ENCODE measurements at regions not wholly inside any gene's neighbourhood (a gene's known extent, or its start where the extent isn't known, plus 50 kb on each side); places are given as distances from the start of the nearest gene placed in this dataset.

DNA sequence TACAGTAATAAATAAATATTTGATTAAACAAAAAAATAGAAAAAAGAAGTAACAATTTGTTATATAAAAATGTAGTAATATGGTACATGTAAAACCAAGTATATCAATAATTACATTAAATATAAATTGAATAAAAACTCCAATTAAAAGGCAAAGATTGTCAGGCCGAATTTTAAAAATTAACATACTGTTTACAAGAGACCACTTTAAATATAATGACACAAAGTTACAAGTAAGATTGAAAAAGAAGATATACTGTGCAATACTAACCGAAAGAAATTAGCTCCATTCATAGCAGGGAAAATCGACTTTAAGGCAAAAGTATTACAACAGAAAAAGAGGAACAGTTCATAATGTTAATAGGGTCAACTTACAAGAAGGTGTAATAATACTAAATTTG lies 571.5 kb upstream of the ARID1B start (continued):
- TF ChIP-seq YY1 (IDR thresholded peaks at IDR 0.05; ENCODE audit: extremely low read depth, insufficient replicate concordance, low read depth, low read length) (no peak), ZFX (IDR thresholded peaks at IDR 0.05) (no peak), JUND (IDR thresholded peaks at IDR 0.05) (no peak), ZNF274 (IDR thresholded peaks at IDR 0.05; ENCODE audit: low read depth, low read length) (no peak), RAD21 (IDR thresholded peaks at IDR 0.05; ENCODE audit: low read depth) (no peak), CBX3 (IDR thresholded peaks at IDR 0.05; ENCODE audit: low read depth) (no peak)

GRCh38 chr6:156199182-156199581 lies 578.0 kb upstream of the ARID1B start:
- CTCF ChIA-PET: no interaction called here
- intact Hi-C loops (cut with micrococcal nuclease): no loop called here

More at GRCh38 chr6:156199182-156199581, 578.0 kb upstream of the ARID1B start:
- Histone ChIP-seq H3K27ac (ENCODE audit: low read depth, low read length) (no peak overlapping the region), H3K79me2 (ENCODE audit: insufficient read depth, low read length) (no peaks in the 10 kb centered on the region), H3K9me3 (ENCODE audit: control insufficient read depth in 1 of 2, insufficient read depth in 1 of 2, low read depth in 1 of 2, low read length in 2 of 2) (no peaks in the 10 kb centered on the region), H3K4me1 (ENCODE audit: control insufficient read depth in 1 of 2, insufficient read depth in 2 of 2, low read length in 2 of 2) (no peaks in the 10 kb centered on the region), H3K4me3 (replicated peaks in 1 of 2; ENCODE audit: low read depth in 1 of 2, low read length in 2 of 2) (no peak overlapping the region), H3K9ac (ENCODE audit: low read length) (no peak overlapping the region), H3K27me3 (ENCODE audit: insufficient read depth, low read length) (no peaks in the 10 kb centered on the region), H2AFZ (ENCODE audit: low read depth, low read length, poor library complexity, severe bottlenecking) (no peak overlapping the region), H3K9me2 (ENCODE audit: insufficient read depth) (no peaks in the 10 kb centered on the region; the same call in 1 of the 2 replicates), H3K36me3 (ENCODE audit: control insufficient read depth in 1 of 2, insufficient read depth in 2 of 2, low read length in 2 of 2) (no peaks in the 10 kb centered on the region), H4K20me1 (ENCODE audit: insufficient read depth) (no peaks in the 10 kb centered on the region; the same call in 1 of the 2 replicates), H3K4me2 (ENCODE audit: low read length) (no peak overlapping the region)
- DNase-seq (ENCODE audit: low read depth, low spot score) (no peak), ATAC-seq (no peak)
- POLR2A ChIA-PET: no interaction called here
- RAD21 ChIA-PET (ENCODE audit: low non-redundant PET in 1 of 2, low total read pairs in 2 of 2, uncharacterized antibody in 2 of 2, unreplicated experiment in 2 of 2): no interaction called here
- no TSS peak for BruUV-seq (replicated peaks)
- TF ChIP-seq POLR2A (IDR thresholded peaks at IDR 0.05; ENCODE audit: borderline replicate concordance, extremely low read depth, insufficient read depth, insufficient read length) (no peak), EGR1 (IDR thresholded peaks at IDR 0.05; ENCODE audit: low read depth) (no peak), TCF7L2 (IDR thresholded peaks at IDR 0.05; ENCODE audit: borderline replicate concordance, extremely low read depth, insufficient read depth, insufficient read length) (no peak), POLR2AphosphoS5 (IDR thresholded peaks at IDR 0.05; ENCODE audit: low read depth, low read length) (no peak), YY1 (IDR thresholded peaks at IDR 0.05; ENCODE audit: extremely low read depth, insufficient replicate concordance, low read depth, low read length) (no peak), SIN3A (IDR thresholded peaks at IDR 0.05; ENCODE audit: low read depth) (no peak), EZH2 (IDR thresholded peaks at IDR 0.05) (no peak), SRF (IDR thresholded peaks at IDR 0.05; ENCODE audit: low read depth) (no peak), ZFX (IDR thresholded peaks at IDR 0.05) (no peak), MAX (IDR thresholded peaks at IDR 0.05) (no peak), JUND (IDR thresholded peaks at IDR 0.05) (no peak), SP1 (IDR thresholded peaks at IDR 0.05; ENCODE audit: low read depth) (no peak), FOSL1 (IDR thresholded peaks at IDR 0.05; ENCODE audit: low read depth) (no peak), ZBTB33 (IDR thresholded peaks at IDR 0.05; ENCODE audit: extremely low read depth, insufficient replicate concordance, low read length) (no peak), RAD21 (IDR thresholded peaks at IDR 0.05; ENCODE audit: low read depth) (no peak), CTCF (IDR thresholded peaks at IDR 0.05 in 2 of 3, conservative IDR thresholded peaks at IDR 0.05 in 1 of 3; ENCODE audit: borderline replicate concordance in 1 of 3, insufficient read depth in 1 of 3, low read depth in 2 of 3, low read length in 2 of 3) (no peak), ELF1 (IDR thresholded peaks at IDR 0.05; ENCODE audit: borderline replicate concordance, low read depth) (no peak), EZH2phosphoT487 (IDR thresholded peaks at IDR 0.05; ENCODE audit: borderline replicate concordance) (no peak)
- TF ChIP-seq, protein P1, sequence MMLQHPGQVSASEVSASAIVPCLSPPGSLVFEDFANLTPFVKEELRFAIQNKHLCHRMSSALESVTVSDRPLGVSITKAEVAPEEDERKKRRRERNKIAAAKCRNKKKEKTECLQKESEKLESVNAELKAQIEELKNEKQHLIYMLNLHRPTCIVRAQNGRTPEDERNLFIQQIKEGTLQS (IDR thresholded peaks at IDR 0.05): no peak
